ENCODE measurements at regions not wholly inside any gene's neighbourhood (a gene's known extent, or its start where the extent isn't known, plus 50 kb on each side); places are given as distances from the start of the nearest gene placed in this dataset.

DNA sequence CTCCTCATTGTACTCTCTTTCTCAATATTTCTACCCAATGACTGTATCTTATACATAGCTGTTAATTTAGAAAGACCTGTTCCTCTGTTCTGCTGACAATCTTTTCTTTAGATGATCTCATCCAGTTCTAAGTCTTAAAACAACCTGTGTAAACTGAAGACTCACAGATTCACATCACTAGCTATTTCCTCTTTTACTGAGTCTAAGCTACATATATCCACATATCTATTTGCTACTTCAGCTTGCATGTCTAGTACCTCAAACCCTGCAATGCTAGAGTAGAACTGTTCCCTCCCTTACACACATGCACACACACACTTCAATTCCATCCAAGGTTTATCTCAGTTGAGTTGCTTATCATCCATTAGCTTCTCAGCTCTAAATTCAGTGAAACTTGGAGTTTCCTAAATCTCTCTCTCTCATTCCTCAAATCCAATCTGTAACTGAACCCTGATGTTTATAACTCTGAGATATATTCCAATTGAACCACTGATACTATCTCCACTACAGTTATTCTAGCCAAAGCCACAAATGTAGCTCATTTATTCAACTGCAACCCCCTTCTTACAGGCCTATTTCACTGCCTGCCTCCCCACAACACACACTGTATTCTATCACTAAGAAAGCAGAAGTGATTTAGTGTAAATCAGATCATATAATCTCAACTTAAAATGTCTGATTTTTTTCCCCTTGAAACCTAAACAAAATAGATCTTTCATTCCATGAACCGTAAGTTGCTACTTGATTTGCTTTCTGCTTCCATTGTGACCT is 1036.8 kb upstream of the POT1 start:
- Histone ChIP-seq H3K4me3 (ENCODE audit: severe bottlenecking) (no peak overlapping the region), H3K27ac (ENCODE audit: poor library complexity, severe bottlenecking) (no peak overlapping the region), H3K36me3 (ENCODE audit: low read depth) (no peaks in the 10 kb centered on the region), H3K9me3 (ENCODE audit: severe bottlenecking) (no peaks in the 10 kb centered on the region), H3K4me1 (ENCODE audit: insufficient read depth, poor library complexity, severe bottlenecking) (no peaks in the 10 kb centered on the region), H3K27me3 (ENCODE audit: insufficient read depth, poor library complexity, severe bottlenecking) (peaks cover 9% of the 10 kb centered on the region)
- TF ChIP-seq, protein P1, sequence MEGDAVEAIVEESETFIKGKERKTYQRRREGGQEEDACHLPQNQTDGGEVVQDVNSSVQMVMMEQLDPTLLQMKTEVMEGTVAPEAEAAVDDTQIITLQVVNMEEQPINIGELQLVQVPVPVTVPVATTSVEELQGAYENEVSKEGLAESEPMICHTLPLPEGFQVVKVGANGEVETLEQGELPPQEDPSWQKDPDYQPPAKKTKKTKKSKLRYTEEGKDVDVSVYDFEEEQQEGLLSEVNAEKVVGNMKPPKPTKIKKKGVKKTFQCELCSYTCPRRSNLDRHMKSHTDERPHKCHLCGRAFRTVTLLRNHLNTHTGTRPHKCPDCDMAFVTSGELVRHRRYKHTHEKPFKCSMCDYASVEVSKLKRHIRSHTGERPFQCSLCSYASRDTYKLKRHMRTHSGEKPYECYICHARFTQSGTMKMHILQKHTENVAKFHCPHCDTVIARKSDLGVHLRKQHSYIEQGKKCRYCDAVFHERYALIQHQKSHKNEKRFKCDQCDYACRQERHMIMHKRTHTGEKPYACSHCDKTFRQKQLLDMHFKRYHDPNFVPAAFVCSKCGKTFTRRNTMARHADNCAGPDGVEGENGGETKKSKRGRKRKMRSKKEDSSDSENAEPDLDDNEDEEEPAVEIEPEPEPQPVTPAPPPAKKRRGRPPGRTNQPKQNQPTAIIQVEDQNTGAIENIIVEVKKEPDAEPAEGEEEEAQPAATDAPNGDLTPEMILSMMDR (IDR thresholded peaks at IDR 0.05; ENCODE audit: poor library complexity, severe bottlenecking) = no peak
- DNase-seq (ENCODE audit: low spot score) (no peak), ATAC-seq (ENCODE audit: low read depth) (no peak)

DNA sequence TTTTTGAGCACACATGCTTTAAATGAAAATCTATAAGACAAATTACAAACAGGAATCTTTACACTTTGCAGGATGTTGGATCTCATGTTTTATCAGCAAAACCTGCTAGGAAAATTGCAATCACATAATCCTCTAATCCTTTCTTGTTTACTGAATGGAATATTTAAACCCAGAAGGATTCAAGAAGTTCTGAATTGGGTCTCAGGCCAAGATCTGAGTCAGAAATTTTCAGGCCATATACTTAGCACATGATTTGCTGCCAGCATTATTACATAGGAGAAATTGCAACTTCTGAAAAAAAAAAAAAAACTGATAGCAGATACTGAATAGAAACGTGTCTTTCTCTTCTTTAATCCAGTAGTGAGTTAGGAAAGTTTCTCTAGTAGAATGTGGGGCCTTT is 1005.3 kb upstream of the POT1 start:
- ATAC-seq (ENCODE audit: low read depth) (no peak), DNase-seq (ENCODE audit: low spot score) (no peak)
- H3K4me3 ChIP-seq (ENCODE audit: severe bottlenecking) = no peak overlapping the region
- H3K9me3 ChIP-seq (ENCODE audit: severe bottlenecking) = peaks cover 3% of the 10 kb centered on the region
- TF ChIP-seq, protein P1 (IDR thresholded peaks at IDR 0.05; ENCODE audit: poor library complexity, severe bottlenecking) = no peak
- H3K36me3 ChIP-seq (ENCODE audit: low read depth) = no peaks in the 10 kb centered on the region
- no peaks in the 10 kb centered on the region for H3K4me1 ChIP-seq (ENCODE audit: insufficient read depth, poor library complexity, severe bottlenecking)
- no peaks in the 10 kb centered on the region for H3K27me3 ChIP-seq (ENCODE audit: insufficient read depth, poor library complexity, severe bottlenecking)
- H3K27ac ChIP-seq (ENCODE audit: poor library complexity, severe bottlenecking) = no peak overlapping the region

DNA sequence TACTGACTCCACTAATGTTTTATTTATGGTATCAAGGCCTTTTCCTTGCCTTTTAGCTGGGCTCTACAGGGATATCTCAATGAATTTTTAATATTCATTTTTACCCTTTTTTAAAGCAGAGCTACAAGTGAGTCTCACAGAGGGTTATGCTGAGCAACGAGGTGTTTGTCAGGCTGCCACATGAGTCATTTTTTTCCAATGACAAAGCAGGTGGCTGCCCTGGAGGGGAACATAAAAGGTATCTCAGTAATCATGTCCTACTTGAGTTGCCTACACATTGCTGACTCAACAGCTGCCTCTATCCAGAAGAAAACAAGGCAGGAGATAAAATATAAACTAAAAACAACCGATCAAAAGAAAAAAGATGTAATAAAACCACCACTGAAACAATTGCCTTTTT is 1004.9 kb upstream of the POT1 start:
- ATAC-seq (ENCODE audit: low read depth) (peak; percentile 29; the same call in 1 of the 3 replicates), DNase-seq (ENCODE audit: low spot score) (no peak)
- TF ChIP-seq, protein P1 (IDR thresholded peaks at IDR 0.05; ENCODE audit: poor library complexity, severe bottlenecking) = no peak
- Histone ChIP-seq H3K4me3 (ENCODE audit: severe bottlenecking) (no peak overlapping the region), H3K27ac (ENCODE audit: poor library complexity, severe bottlenecking) (no peak overlapping the region), H3K36me3 (ENCODE audit: low read depth) (no peaks in the 10 kb centered on the region), H3K4me1 (ENCODE audit: insufficient read depth, poor library complexity, severe bottlenecking) (no peaks in the 10 kb centered on the region), H3K9me3 (ENCODE audit: severe bottlenecking) (peaks cover 3% of the 10 kb centered on the region), H3K27me3 (ENCODE audit: insufficient read depth, poor library complexity, severe bottlenecking) (no peaks in the 10 kb centered on the region)

DNA sequence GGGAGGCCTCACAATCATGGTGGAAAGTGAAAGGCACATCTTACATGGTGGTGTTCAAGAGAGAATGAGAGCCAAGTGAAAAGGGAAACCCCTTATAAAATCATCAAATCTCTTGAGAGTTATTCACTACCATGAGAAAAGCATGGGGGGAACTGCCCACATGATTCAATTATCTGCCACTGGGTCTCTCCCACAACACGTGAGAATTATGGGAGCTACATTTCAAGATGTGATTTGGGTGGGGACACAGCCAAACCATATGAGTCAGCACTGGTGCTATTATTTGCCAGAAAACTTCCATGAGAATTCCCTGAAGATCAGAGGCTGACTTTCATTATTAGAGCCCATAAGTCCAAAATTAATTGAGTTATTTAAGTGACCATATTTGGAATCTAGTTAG is 1001.2 kb upstream of the POT1 start:
- TF ChIP-seq, protein P1 (IDR thresholded peaks at IDR 0.05; ENCODE audit: poor library complexity, severe bottlenecking) = no peak
- ATAC-seq (ENCODE audit: low read depth) = no peak
- H3K27me3 ChIP-seq (ENCODE audit: insufficient read depth, poor library complexity, severe bottlenecking) = no peaks in the 10 kb centered on the region
- no peaks in the 10 kb centered on the region for H3K36me3 ChIP-seq (ENCODE audit: low read depth)
- H3K4me1 ChIP-seq (ENCODE audit: insufficient read depth, poor library complexity, severe bottlenecking) = peaks cover 11% of the 10 kb centered on the region
- no peak for DNase-seq (ENCODE audit: low spot score)
- H3K4me3 ChIP-seq (ENCODE audit: severe bottlenecking) = no peak overlapping the region
- peaks cover 3% of the 10 kb centered on the region for H3K9me3 ChIP-seq (ENCODE audit: severe bottlenecking)
- no peak overlapping the region for H3K27ac ChIP-seq (ENCODE audit: poor library complexity, severe bottlenecking)

DNA sequence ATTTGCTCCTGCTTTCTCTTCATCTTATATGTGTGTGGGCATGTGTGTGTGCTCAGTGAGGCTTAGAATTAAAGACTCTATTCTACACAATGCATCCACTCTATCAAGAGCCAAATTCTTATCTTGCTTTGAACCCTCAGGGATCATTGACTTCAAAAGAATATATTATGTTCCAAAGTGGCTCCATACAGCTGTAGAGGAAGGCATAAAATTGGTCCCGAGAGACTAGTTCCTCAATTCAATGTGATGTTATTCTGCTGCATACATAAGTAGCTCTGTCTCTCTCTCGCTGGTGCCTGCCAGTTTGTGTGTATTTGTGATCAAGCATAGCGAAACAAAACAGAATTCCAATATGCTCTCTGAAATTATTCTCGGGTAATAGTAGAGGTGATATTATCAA is 997.9 kb upstream of the POT1 start:
- no peak overlapping the region for H3K4me3 ChIP-seq (ENCODE audit: severe bottlenecking)

More for the DNA sequence above, 997.9 kb upstream of the POT1 start:
- TF ChIP-seq, protein P1 (IDR thresholded peaks at IDR 0.05; ENCODE audit: poor library complexity, severe bottlenecking) = no peak
- no peaks in the 10 kb centered on the region for H3K27me3 ChIP-seq (ENCODE audit: insufficient read depth, poor library complexity, severe bottlenecking)
- peak overlapping the region; percentile 47 for H3K27ac ChIP-seq (ENCODE audit: poor library complexity, severe bottlenecking)
- H3K4me1 ChIP-seq (ENCODE audit: insufficient read depth, poor library complexity, severe bottlenecking) = peaks cover 11% of the 10 kb centered on the region
- ATAC-seq (ENCODE audit: low read depth) = no peak
- H3K36me3 ChIP-seq (ENCODE audit: low read depth) = no peaks in the 10 kb centered on the region
- DNase-seq (ENCODE audit: low spot score) = no peak
- H3K9me3 ChIP-seq (ENCODE audit: severe bottlenecking) = no peaks in the 10 kb centered on the region
